HTR-8/SVneo (cell line): ENCODE measurements at regions not wholly inside any gene's neighbourhood (a gene's known extent, or its start where the extent isn't known, plus 50 kb on each side); places are given as distances from the start of the nearest gene placed in this dataset.

ENCODE experiments used
- DNase-seq: peaks from one replicate; pipeline ENCODE4 v3.0.0; 2011; ENCODE audit warnings: low spot score, mixed read lengths; ENCODE audit not compliant: insufficient read length
- FAIRE-seq: peaks from 2 replicates; lab custom pipeline; 2011; peaks lifted over from hg19 to GRCh38; lab: Jason Lieb, UNC

- FAIRE-seq (no peak), DNase-seq (no peak)
Measured at GRCh38 chr16:6146874-6147425, 1049.4 kb upstream of the EEF2KMT start.

DNA sequence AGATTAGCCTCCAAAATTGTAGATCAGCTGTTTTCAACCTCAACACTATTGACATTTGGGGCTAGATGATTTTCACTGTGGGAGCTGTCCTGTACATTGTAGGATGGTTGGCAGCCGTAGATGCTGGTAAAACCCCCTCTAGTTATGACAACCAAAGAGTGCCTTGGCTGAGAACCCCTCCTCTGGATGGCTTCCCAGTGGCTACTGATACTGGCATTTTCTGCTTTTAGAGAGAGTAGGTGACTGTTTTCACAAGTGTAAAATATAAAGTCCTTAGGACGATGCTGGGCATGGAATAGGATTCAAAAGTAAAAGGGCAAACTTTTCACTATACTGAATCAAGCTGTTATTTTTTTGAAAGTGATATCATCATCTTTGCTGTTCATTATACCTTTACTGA, 1048.8 kb upstream of the EEF2KMT start:
- DNase-seq (no peak), FAIRE-seq (no peak)

DNA sequence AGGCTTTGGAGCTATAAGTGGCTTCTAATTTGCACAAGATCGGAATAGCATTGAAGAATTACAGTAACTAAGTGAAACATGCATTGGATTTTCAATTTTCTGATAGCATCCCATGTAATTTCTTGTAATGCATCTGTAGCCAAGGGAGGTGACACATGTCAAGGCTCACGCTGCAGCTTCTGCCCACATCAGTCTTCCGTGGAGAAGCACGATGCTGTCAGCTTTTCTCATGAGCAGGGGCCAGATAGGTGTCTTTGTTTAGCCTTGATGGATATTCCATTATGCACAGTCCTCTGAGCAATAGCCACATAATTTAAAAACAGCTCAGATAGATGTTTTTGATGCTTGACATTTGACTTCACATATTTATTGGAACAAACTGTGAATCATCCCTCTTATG, 1046.9 kb upstream of the EEF2KMT start:
- DNase-seq (no peak), FAIRE-seq (no peak)

- no peak for FAIRE-seq
- DNase-seq: no peak
Measured at GRCh38 chr16:6143020-6143419, 1045.4 kb upstream of the EEF2KMT start.

- FAIRE-seq (no peak), DNase-seq (no peak)
Measured at GRCh38 chr16:6133009-6133557, 1035.5 kb upstream of the EEF2KMT start.

DNA sequence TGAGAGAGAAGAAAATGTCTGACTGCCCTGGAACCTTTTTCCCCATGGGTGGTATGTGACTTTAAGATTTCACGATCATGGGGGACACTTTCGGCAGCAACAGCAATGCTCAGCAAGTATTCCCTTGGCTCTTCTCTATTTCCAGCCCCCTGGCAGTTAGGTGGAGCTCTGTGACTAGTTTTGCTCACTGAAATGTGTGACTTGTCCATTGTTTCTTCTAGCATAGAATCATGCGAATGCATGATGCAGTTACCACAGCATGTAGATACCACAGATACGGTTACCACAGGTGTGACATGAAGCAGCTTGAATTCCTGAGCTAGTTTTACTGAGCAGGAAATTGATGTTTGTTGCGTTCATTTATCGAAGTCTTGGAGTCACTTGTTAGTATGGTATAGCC, 1034.5 kb upstream of the EEF2KMT start:
- FAIRE-seq (no peak), DNase-seq (no peak)

DNA sequence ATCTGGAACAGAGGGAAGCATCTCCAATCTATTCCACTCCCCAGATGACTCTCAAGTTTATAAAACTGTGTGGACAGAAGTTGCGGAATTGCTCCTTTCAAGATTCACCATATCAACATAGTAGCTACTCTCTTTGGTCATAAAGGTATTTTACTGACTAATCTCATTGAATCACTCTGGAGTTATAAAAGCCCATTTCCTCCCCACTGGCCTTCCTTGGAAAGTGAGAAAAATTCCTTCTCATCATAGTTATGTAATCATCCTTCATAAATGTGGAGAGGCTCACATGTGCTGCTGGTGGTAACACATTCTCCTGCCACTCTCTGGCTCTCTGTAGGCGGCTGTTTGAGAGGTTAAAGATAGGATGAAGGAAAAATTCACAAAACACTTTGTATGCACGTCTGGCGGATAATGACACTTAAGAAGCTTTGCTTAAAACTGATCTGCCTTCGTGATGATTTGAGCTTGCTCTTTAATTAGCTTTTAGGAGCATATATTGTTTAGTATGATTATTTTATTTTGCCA, 1034.0 kb upstream of the EEF2KMT start:
- no peak for DNase-seq
- no peak for FAIRE-seq

GRCh38 chr16:6125483-6126259, 1028.1 kb upstream of the EEF2KMT start:
- no peak for FAIRE-seq
- no peak for DNase-seq

- DNase-seq (no peak), FAIRE-seq (no peak)
Measured at GRCh38 chr16:6124136-6124535, 1026.5 kb upstream of the EEF2KMT start.

GRCh38 chr16:6122401-6122800, 1024.8 kb upstream of the EEF2KMT start:
- no peak for DNase-seq
- no peak for FAIRE-seq

DNA sequence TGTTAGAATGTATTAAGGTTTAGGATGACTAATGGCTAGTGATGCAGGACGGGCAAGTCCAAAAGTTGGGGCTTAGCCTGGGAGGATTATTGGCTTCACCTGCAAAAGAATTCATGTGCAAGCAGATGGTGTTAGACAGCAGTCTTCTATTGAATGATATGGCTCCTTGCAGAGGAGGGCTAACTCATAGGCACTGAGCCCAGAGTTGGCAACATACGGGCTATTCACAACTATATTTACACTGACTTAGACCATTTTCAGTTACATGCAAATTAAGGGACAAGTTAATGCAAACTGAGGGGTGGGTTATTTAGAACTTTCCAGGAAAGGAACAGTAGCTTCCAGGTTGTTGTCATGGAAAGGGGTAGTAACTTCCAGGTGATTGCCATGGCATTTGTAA, 1017.1 kb upstream of the EEF2KMT start:
- DNase-seq (no peak), FAIRE-seq (no peak)

GRCh38 chr16:6113749-6114148, 1016.2 kb upstream of the EEF2KMT start:
- DNase-seq: no peak
- no peak for FAIRE-seq

DNA sequence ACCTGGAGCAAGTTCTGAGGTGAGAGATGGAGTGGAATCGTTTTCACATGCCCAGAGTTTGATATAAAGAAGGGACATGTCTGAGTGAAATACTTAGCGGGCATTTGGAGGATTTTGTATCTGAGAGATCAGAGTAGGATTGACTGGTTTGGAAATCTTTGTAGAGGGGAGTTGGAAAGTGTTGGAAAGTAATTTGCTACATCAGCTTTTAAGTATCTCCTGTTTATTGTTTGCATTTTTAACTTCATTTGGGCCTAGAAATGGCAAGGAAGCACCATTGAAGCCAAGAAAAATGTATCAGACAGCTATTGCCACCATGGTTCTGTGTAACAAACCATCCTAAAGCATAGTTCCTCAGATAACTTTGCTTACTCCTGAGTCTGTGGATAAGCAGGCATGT, 1015.1 kb upstream of the EEF2KMT start:
- FAIRE-seq (no peak), DNase-seq (no peak)

- no peak for FAIRE-seq
- no peak for DNase-seq
Measured at GRCh38 chr16:6111390-6111789, 1013.8 kb upstream of the EEF2KMT start.

GRCh38 chr16:6110346-6110745, 1012.8 kb upstream of the EEF2KMT start:
- DNase-seq (no peak), FAIRE-seq (no peak)

- FAIRE-seq: no peak
- DNase-seq: no peak
Measured at GRCh38 chr16:6106061-6106460, 1008.5 kb upstream of the EEF2KMT start.

DNA sequence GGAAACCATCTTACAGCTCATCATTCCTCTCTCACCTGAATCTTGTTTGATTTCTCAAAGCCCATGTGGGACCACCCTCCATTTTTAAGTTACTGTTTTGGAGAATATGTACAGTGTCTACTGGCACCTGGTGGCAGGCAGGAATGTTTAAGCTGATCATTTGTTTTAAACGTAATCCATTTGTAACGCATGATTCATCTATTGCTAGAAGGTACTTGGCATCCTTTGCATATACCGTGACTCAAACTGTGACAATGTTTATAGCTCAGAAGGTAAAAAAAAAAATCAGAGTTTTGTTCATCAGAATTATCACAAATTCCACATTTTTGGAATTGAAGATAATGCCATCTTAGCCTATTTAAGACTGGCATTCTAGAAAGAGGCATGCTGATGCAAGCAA, 1007.5 kb upstream of the EEF2KMT start:
- DNase-seq (no peak), FAIRE-seq (no peak)

DNA sequence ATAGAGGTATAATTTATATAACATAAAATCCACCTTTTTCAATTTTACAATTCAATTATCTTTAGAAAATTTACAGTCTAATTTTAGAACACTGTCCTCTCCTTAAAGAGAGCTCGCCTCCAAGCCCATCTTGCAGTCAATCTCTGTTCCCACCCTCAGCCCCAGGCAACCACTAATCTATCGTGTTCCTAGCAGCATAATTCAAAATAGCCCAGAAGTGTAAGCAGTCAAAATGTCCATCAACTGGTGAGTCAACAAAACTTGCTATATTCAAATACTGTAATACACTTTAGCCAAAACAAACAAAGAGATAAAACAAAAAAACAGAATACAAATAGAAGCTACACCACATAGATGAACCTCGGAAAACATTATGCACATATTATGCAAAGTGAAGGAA, 1006.8 kb upstream of the EEF2KMT start:
- DNase-seq (no peak), FAIRE-seq (no peak)

GRCh38 chr16:6103561-6103960, 1006.0 kb upstream of the EEF2KMT start:
- FAIRE-seq (no peak), DNase-seq (no peak)

GRCh38 chr16:6099102-6099501, 1001.5 kb upstream of the EEF2KMT start:
- FAIRE-seq: no peak
- no peak for DNase-seq

DNA sequence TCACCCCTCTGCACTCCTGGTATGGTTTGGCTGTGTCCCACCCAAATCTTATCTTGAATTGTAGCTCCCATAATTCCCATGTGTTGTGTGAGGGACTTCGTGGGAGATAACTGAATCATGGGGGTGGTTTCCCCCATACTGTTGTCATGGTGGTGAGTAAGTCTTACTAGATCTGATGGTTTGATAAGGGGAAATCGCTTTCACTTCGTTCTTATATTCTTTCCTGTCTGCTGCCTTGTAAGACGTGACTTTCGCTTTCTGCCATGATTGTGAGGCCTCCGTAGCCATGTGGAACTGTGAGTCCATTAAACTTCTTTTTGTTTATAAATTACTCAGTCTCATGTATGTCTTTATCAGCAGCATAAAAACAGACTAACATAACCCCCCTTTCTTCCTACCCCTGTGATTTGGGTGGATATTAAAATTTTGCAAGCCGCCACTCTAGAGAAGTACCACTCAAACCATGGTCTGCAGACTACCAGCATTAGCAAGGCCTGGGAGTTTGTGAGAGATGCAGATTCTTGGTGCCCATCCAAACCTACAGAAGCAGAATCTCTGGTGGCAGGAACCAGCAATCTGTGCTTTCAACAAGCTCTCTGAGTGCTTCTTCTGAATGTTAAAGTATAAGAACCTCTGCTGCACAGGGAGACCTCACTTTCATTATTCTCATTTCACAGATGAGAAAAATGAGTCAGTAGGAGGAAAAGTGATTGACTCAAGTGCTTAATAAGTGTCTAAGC, 999.5 kb upstream of the EEF2KMT start:
- FAIRE-seq (no peak), DNase-seq (no peak)
